SK-N-MC (cell line): ENCODE measurements at regions not wholly inside any gene's neighbourhood (a gene's known extent, or its start where the extent isn't known, plus 50 kb on each side); places are given as distances from the start of the nearest gene placed in this dataset.
"Not testable (repeated sequence)": the region's sequence is repeated elsewhere in the genome, so short reads cannot be mapped to it uniquely, and the experiment has no call there.

Experiments used
- DNase-seq: peaks from one replicate; pipeline ENCODE4 v3.0.0-alpha.2; 2011; ENCODE audit warnings: low read depth, low spot score
- H3K27ac ChIP-seq: fragments of 200-600 bp; sonication (generic); 2 replicates; pipeline ENCODE4 v1.5.1; 2016; ENCODE audit warnings: mixed run types
- H3K36me3 ChIP-seq: fragments of 200-600 bp; sonication (generic); 2 replicates; pipeline ENCODE4 v1.6.1; 2017; ENCODE audit warnings: antibody characterized with exemption, low read length, mixed read lengths; ENCODE audit not compliant: insufficient read depth
- H3K4me3 ChIP-seq: fragments of 200-600 bp; sonication (generic); 2 replicates; pipeline ENCODE4 v1.5.1; 2016
- H3K9ac ChIP-seq: fragments of 200-600 bp; sonication (generic); 2 replicates; pipeline ENCODE4 v1.8.0; 2017; ENCODE audit warnings: mixed run types, mixed read lengths; ENCODE audit not compliant: insufficient read length
- H3K9me3 ChIP-seq: fragments of 200-600 bp; sonication (generic); 2 replicates; pipeline ENCODE4 v1.6.1; 2017; ENCODE audit warnings: low read depth, mild to moderate bottlenecking, antibody characterized with exemption, low read length, moderate library complexity, mixed read lengths
- EZH2 ChIP-seq: fragments of 200-600 bp; sonication (generic); IDR thresholded peaks from one replicate; pipeline ENCODE4 v1.6.1; 2017; ENCODE audit warnings: antibody characterized with exemption
- FOXP2 ChIP-seq: optimal IDR thresholded peaks from 2 replicates; pipeline ENCODE3; 2011; ENCODE audit warnings: mild to moderate bottlenecking, moderate library complexity; ENCODE audit not compliant: insufficient read depth; ENCODE audit errors: extremely low read length, control extremely low read depth
- POLR2AphosphoS5 ChIP-seq: IDR thresholded peaks from 2 replicates; pipeline ENCODE4 v1.6.1; 2012; ENCODE audit warnings: mild to moderate bottlenecking, low read depth, low read length, borderline replicate concordance

- H3K36me3 ChIP-seq: no peaks in the 10 kb centered on the region
- peak overlapping the region; percentile 86 for H3K9ac ChIP-seq
- TF ChIP-seq POLR2AphosphoS5 (no peak), EZH2 (no peak), FOXP2 (no peak)
- DNase-seq: no peak
- H3K27ac ChIP-seq: no peak overlapping the region
- H3K9me3 ChIP-seq: no peaks in the 10 kb centered on the region
- H3K4me3 ChIP-seq: peak overlapping the region; percentile 84
Measured at GRCh38 chr17:30599428-30600059, 122.3 kb downstream of the GOSR1 start.

GRCh38 chr17:30597776-30598288 is 120.6 kb downstream of the GOSR1 start:
- DNase-seq: no peak
- H3K9ac ChIP-seq: no peak overlapping the region
- no peaks in the 10 kb centered on the region for H3K9me3 ChIP-seq
- no peak overlapping the region for H3K4me3 ChIP-seq
- no peaks in the 10 kb centered on the region for H3K36me3 ChIP-seq
- no peak overlapping the region for H3K27ac ChIP-seq
- TF ChIP-seq EZH2 (no peak), POLR2AphosphoS5 (no peak), FOXP2 (no peak)

GRCh38 chr17:30596948-30597775 is 120.0 kb downstream of the GOSR1 start:
- H3K27ac ChIP-seq, H3K9ac ChIP-seq, H3K4me3 ChIP-seq, H3K36me3 ChIP-seq, H3K9me3 ChIP-seq, DNase-seq: not testable (repeated sequence)

GRCh38 chr17:30594953-30595371 is 117.8 kb downstream of the GOSR1 start:
- not testable (repeated sequence) for H3K27ac ChIP-seq, H3K4me3 ChIP-seq, DNase-seq, H3K9ac ChIP-seq, H3K36me3 ChIP-seq, H3K9me3 ChIP-seq

- DNase-seq: no peak
- Histone ChIP-seq H3K4me3 (no peak overlapping the region), H3K9me3 (no peaks in the 10 kb centered on the region), H3K27ac (no peak overlapping the region), H3K9ac (no peak overlapping the region), H3K36me3 (no peaks in the 10 kb centered on the region)
- no peak for TF ChIP-seq POLR2AphosphoS5
- TF ChIP-seq EZH2: no peak
- TF ChIP-seq FOXP2: no peak
Measured at GRCh38 chr17:30594223-30594952, 117.2 kb downstream of the GOSR1 start.

GRCh38 chr17:30590081-30590733 is 113.0 kb downstream of the GOSR1 start:
- Histone ChIP-seq H3K9ac (no peak overlapping the region), H3K27ac (no peak overlapping the region), H3K4me3 (no peak overlapping the region), H3K9me3 (no peaks in the 10 kb centered on the region), H3K36me3 (no peaks in the 10 kb centered on the region)
- no peak for TF ChIP-seq POLR2AphosphoS5
- TF ChIP-seq FOXP2: no peak
- TF ChIP-seq EZH2: no peak
- no peak for DNase-seq

GRCh38 chr17:30589431-30589830 is 112.2 kb downstream of the GOSR1 start:
- TF ChIP-seq POLR2AphosphoS5 (no peak), EZH2 (no peak), FOXP2 (no peak)
- no peak for DNase-seq
- Histone ChIP-seq H3K4me3 (no peak overlapping the region), H3K9me3 (no peaks in the 10 kb centered on the region), H3K27ac (no peak overlapping the region), H3K36me3 (no peaks in the 10 kb centered on the region), H3K9ac (no peak overlapping the region)

- TF ChIP-seq POLR2AphosphoS5 (no peak), FOXP2 (no peak), EZH2 (no peak)
- H3K27ac ChIP-seq: no peak overlapping the region
- no peaks in the 10 kb centered on the region for H3K9me3 ChIP-seq
- no peaks in the 10 kb centered on the region for H3K36me3 ChIP-seq
- no peak overlapping the region for H3K4me3 ChIP-seq
- no peak overlapping the region for H3K9ac ChIP-seq
- DNase-seq: no peak
Measured at GRCh38 chr17:30588798-30589247, 111.6 kb downstream of the GOSR1 start.
